ENCODE measurements at regions not wholly inside any gene's neighbourhood (a gene's known extent, or its start where the extent isn't known, plus 50 kb on each side); places are given as distances from the start of the nearest gene placed in this dataset.
A peak's percentile ranks its signal among the peaks of the same experiment; 100 is the strongest.

- no peak for DNase-seq (ENCODE audit: low read depth)
Measured at GRCh38 chr6:168909288-168909687, 344.4 kb downstream of the THBS2 start.

- DNase-seq (ENCODE audit: low read depth), result no peak
Measured at GRCh38 chr6:168908887-168909286, 344.8 kb downstream of the THBS2 start.

- no peak for DNase-seq (ENCODE audit: low read depth)
Measured at GRCh38 chr6:168908166-168908565, 345.5 kb downstream of the THBS2 start.

GRCh38 chr6:168906391-168906790 is 347.3 kb downstream of the THBS2 start:
- no peak for DNase-seq (ENCODE audit: low read depth)

- DNase-seq (ENCODE audit: low read depth), result no peak
Measured at GRCh38 chr6:168905451-168906090, 348.1 kb downstream of the THBS2 start.

- DNase-seq (ENCODE audit: low read depth), result no peak
Measured at GRCh38 chr6:168903613-168904345, 349.9 kb downstream of the THBS2 start.

- no peak for DNase-seq (ENCODE audit: low read depth)
Measured at GRCh38 chr6:168902075-168902474, 351.6 kb downstream of the THBS2 start.

- no peak for DNase-seq (ENCODE audit: low read depth)
Measured at GRCh38 chr6:168901076-168901475, 352.6 kb downstream of the THBS2 start.

GRCh38 chr6:168896321-168896720 is 357.3 kb downstream of the THBS2 start:
- DNase-seq (ENCODE audit: low read depth), result no peak

- DNase-seq (ENCODE audit: low read depth), result peak; percentile 55
Measured at GRCh38 chr6:168895102-168895812, 358.4 kb downstream of the THBS2 start.

GRCh38 chr6:168892031-168892430 is 361.6 kb downstream of the THBS2 start:
- DNase-seq (ENCODE audit: low read depth), result no peak

GRCh38 chr6:168890981-168891365 is 362.7 kb downstream of the THBS2 start:
- DNase-seq (ENCODE audit: low read depth), result no peak

- DNase-seq (ENCODE audit: low read depth), result no peak
Measured at GRCh38 chr6:168890306-168890980, 363.2 kb downstream of the THBS2 start.

- DNase-seq (ENCODE audit: low read depth), result no peak
Measured at GRCh38 chr6:168888786-168889345, 364.8 kb downstream of the THBS2 start.

GRCh38 chr6:168888102-168888501 is 365.5 kb downstream of the THBS2 start:
- DNase-seq (ENCODE audit: low read depth), result no peak

GRCh38 chr6:168887621-168888020 is 366.0 kb downstream of the THBS2 start:
- DNase-seq (ENCODE audit: low read depth), result no peak

- no peak for DNase-seq (ENCODE audit: low read depth)
Measured at GRCh38 chr6:168886964-168887363, 366.7 kb downstream of the THBS2 start.

- DNase-seq (ENCODE audit: low read depth), result no peak
Measured at GRCh38 chr6:168885751-168886742, 367.6 kb downstream of the THBS2 start.

GRCh38 chr6:168885196-168885595 is 368.4 kb downstream of the THBS2 start:
- DNase-seq (ENCODE audit: low read depth), result no peak

- DNase-seq (ENCODE audit: low read depth), result peak; percentile 57
Measured at GRCh38 chr6:168884646-168885086, 369.0 kb downstream of the THBS2 start.

Measured in T follicular helper cell (primary cell).